SK-N-SH treated with all-trans-retinoic acid at 6 μM for 48 hours (cell line): ENCODE measurements at regions not wholly inside any gene's neighbourhood (a gene's known extent, or its start where the extent isn't known, plus 50 kb on each side); places are given as distances from the start of the nearest gene placed in this dataset.

Experiments
- CREB5 ChIP-seq: fragments of 250-450 bp; sonication (Bioruptor Pico); IDR thresholded peaks from 2 replicates; pipeline ENCODE4 v1.5.1; 2020; ENCODE audit warnings: low read depth, mild to moderate bottlenecking, moderate library complexity
- GLIS3 ChIP-seq: fragments of 250-450 bp; sonication (Bioruptor Pico); IDR thresholded peaks from 2 replicates; pipeline ENCODE4 v1.5.0; 2020; ENCODE audit warnings: mild to moderate bottlenecking, moderate library complexity
- PATZ1 ChIP-seq: fragments of 250-450 bp; sonication (Bioruptor Pico); IDR thresholded peaks from 2 replicates; pipeline ENCODE4 v1.8.0; 2020; ENCODE audit warnings: mild to moderate bottlenecking, moderate library complexity, borderline replicate concordance
- RARB ChIP-seq: fragments of 250-450 bp; sonication (Bioruptor Pico); IDR thresholded peaks from 2 replicates; pipeline ENCODE4 v1.8.0; 2021; ENCODE audit warnings: mild to moderate bottlenecking, moderate library complexity
- ZFP30 ChIP-seq: fragments of 450-650 bp; formaldehyde crosslinking; IDR thresholded peaks from 2 replicates; pipeline ENCODE4 v1.5.0; 2022; ENCODE audit warnings: mild to moderate bottlenecking, moderate library complexity

GRCh38 chr2:198441901-198442300 lies 637.5 kb downstream of the PLCL1 start:
- no peak for TF ChIP-seq PATZ1 (CRISPR knock-in tag)
- no peak for TF ChIP-seq ZFP30
- TF ChIP-seq CREB5 (CRISPR knock-in tag): no peak
- no peak for TF ChIP-seq RARB
- TF ChIP-seq GLIS3 (CRISPR knock-in tag): no peak
